ENCODE measurements at regions not wholly inside any gene's neighbourhood (a gene's known extent, or its start where the extent isn't known, plus 50 kb on each side); places are given as distances from the start of the nearest gene placed in this dataset.

GRCh38 chr7:54069843-54070242, 472.3 kb upstream of the VSTM2A start:
- Histone ChIP-seq H3K4me3 (no peak overlapping the region), H2AFZ (ENCODE audit: low read depth, low read length) (no peak overlapping the region), H3K9me3 (replicated peaks; ENCODE audit: control insufficient read depth, insufficient read depth, low read depth, low read length) (no peaks in the 10 kb centered on the region), H3K27ac (ENCODE audit: extremely low read depth, low read depth, low read length) (no peak overlapping the region), H3K27me3 (ENCODE audit: control insufficient read depth in 2 of 2, insufficient read depth in 2 of 2, low read length in 2 of 2) (no peaks in the 10 kb centered on the region), H3K4me2 (ENCODE audit: insufficient read depth, low read length) (no peak overlapping the region), H3K9me1 (ENCODE audit: control insufficient read depth, insufficient read depth, low read length) (no peaks in the 10 kb centered on the region), H4K20me1 (replicated peaks; ENCODE audit: control insufficient read depth, insufficient read depth, low read length) (no peaks in the 10 kb centered on the region), H3K9ac (ENCODE audit: insufficient read depth in 1 of 2, low read depth in 2 of 2, low read length in 2 of 2) (no peak overlapping the region), H3K4me1 (replicated peaks in 1 of 2; ENCODE audit: control insufficient read depth in 2 of 2, insufficient read depth in 2 of 2, low read length in 2 of 2) (no peaks in the 10 kb centered on the region), H3K79me2 (ENCODE audit: control insufficient read depth, insufficient read depth, low read length) (no peaks in the 10 kb centered on the region), H3K36me3 (ENCODE audit: control insufficient read depth, insufficient read depth, low read length) (no peaks in the 10 kb centered on the region)
- ATAC-seq (no peak), DNase-seq (ENCODE audit: extremely low read depth in 1 of 4, low spot score in 3 of 4) (no peak), FAIRE-seq (no peak)
- TF ChIP-seq ZNF639 (CRISPR knock-in tag; conservative IDR thresholded peaks at IDR 0.05 in 1 of 2, IDR thresholded peaks at IDR 0.05 in 1 of 2) (no peak), BDP1 (IDR thresholded peaks at IDR 0.05; ENCODE audit: insufficient read depth, insufficient read length) (no peak), RBBP5 (IDR thresholded peaks at IDR 0.05; ENCODE audit: borderline replicate concordance, insufficient read depth, low read length, poor library complexity, severe bottlenecking) (no peak), ZNF3 (CRISPR knock-in tag; IDR thresholded peaks at IDR 0.05) (no peak), ELF4 (CRISPR knock-in tag; IDR thresholded peaks at IDR 0.05) (no peak), NR2F6 (CRISPR knock-in tag; IDR thresholded peaks at IDR 0.05) (no peak), RAD51 (IDR thresholded peaks at IDR 0.05; ENCODE audit: borderline replicate concordance, low read depth) (no peak), PBX2 (CRISPR knock-in tag; IDR thresholded peaks at IDR 0.05; ENCODE audit: low read depth) (no peak), PBX2 (tag; conservative IDR thresholded peaks at IDR 0.05; ENCODE audit: low read depth) (no peak), RBM22 (IDR thresholded peaks at IDR 0.05; ENCODE audit: low read depth, low read length, poor library complexity, severe bottlenecking) (no peak), GTF2F1 (IDR thresholded peaks at IDR 0.05; ENCODE audit: low read depth, low read length) (no peak)
- CTCF ChIA-PET (ENCODE audit: low intra/inter-chr PET ratio) = no interaction called here
- no TSS peak for BruUV-seq (replicated peaks)
- 3% methylated on average over 4 of the region's 4 CpGs for WGBS (ENCODE audit: insufficient coverage, low coverage, missing lambda C conversion rate)
- POLR2A ChIA-PET = no interaction called here
- in situ Hi-C loops (cut with MboI) = no loop called here
- intact Hi-C loops (cut with micrococcal nuclease) = no loop called here
